ENCODE measurements at regions not wholly inside any gene's neighbourhood (a gene's known extent, or its start where the extent isn't known, plus 50 kb on each side); places are given as distances from the start of the nearest gene placed in this dataset.

DNA sequence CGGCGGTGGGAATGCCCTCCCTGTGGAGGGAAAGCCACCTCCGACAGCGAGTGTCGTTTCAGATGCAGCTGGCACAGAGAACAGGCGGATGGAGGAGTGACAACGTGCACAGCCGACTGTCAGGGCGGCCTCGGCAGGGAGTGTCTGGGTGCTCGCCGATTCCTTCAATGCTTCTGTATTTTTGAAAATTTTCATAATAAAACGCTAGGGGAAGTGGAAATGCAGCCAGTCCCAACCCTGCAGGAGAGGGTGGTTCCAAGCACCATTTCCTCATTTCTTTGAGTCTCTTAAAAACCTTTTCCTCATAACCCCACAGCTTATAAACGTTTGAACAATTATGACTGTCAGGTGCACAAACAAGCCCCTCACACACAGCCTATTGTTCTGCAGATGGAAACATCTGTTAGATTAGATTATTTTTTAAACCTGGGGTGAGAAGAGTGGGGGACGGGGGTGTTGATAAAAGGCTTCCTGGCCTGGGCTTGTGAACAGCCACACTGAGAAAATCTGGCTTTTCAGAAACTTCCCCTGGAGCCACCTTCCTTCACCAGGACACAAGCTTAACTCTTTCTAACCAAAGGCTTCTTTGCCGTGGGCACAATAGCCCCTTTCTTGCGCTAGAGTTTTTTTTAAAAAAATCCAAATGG lies 228.9 kb downstream of the ANKRD60 start:
- Histone ChIP-seq H3K27me3 (ENCODE audit: insufficient read depth, low read depth, severe bottlenecking) (no peaks in the 10 kb centered on the region), H3K27ac (no peak overlapping the region), H3K36me3 (no peaks in the 10 kb centered on the region), H3K4me3 (ENCODE audit: low read depth, low read length) (no peak overlapping the region), H3K9me3 (ENCODE audit: severe bottlenecking) (no peaks in the 10 kb centered on the region)
- DNase-seq: no peak
- TF ChIP-seq, protein P1, sequence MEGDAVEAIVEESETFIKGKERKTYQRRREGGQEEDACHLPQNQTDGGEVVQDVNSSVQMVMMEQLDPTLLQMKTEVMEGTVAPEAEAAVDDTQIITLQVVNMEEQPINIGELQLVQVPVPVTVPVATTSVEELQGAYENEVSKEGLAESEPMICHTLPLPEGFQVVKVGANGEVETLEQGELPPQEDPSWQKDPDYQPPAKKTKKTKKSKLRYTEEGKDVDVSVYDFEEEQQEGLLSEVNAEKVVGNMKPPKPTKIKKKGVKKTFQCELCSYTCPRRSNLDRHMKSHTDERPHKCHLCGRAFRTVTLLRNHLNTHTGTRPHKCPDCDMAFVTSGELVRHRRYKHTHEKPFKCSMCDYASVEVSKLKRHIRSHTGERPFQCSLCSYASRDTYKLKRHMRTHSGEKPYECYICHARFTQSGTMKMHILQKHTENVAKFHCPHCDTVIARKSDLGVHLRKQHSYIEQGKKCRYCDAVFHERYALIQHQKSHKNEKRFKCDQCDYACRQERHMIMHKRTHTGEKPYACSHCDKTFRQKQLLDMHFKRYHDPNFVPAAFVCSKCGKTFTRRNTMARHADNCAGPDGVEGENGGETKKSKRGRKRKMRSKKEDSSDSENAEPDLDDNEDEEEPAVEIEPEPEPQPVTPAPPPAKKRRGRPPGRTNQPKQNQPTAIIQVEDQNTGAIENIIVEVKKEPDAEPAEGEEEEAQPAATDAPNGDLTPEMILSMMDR (IDR thresholded peaks at IDR 0.05; ENCODE audit: low read depth, low read length): no peak

DNA sequence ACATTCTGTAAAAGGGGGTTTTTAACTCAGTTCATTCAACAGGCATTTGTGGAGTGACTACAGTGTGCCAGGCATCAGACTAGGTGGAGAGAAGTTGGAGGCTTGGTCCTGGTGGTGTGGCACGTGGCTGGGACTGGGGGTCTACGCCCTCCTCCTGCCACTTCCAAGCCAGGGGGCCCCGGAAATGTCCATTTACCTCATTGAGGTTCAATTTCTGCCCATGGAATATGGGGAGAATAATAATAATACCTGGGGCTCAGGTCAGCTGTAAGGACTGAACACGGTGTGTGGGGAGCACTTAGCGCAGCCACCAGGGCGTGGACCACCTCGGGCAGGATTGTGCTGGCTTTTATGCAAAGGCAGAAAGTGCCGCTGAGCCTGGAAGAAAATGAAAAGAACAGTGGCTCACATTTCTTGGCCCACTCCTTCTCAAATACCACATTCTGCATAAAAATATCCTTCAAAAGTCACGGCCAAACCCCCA lies 229.4 kb downstream of the ANKRD60 start:
- no peak for DNase-seq
- H3K4me3 ChIP-seq (ENCODE audit: low read depth, low read length): no peak overlapping the region
- TF ChIP-seq, protein P1 (IDR thresholded peaks at IDR 0.05; ENCODE audit: low read depth, low read length): no peak
- no peaks in the 10 kb centered on the region for H3K36me3 ChIP-seq
- no peaks in the 10 kb centered on the region for H3K9me3 ChIP-seq (ENCODE audit: severe bottlenecking)
- no peaks in the 10 kb centered on the region for H3K27me3 ChIP-seq (ENCODE audit: insufficient read depth, low read depth, severe bottlenecking)
- no peak overlapping the region for H3K27ac ChIP-seq

DNA sequence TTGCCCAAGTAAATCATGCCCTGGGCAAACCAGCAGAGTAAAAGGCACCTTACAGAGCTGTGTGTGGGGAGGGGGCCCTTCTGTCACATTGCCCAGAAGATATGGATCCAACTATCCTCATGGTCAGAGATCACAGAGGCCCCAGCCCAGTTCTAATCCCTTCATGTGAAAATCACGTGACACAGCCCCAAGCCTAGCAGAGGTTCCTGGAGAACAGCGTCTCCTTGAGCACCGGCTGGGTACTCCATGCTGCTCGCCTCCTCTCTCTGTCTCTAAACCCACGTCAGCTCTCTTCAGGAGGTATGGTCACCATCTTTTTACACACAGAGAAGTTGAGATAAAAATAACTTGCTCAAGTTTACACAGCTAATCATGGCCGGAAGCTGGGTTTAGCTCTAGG lies 230.2 kb downstream of the ANKRD60 start:
- Histone ChIP-seq H3K27me3 (ENCODE audit: insufficient read depth, low read depth, severe bottlenecking) (no peaks in the 10 kb centered on the region), H3K36me3 (no peaks in the 10 kb centered on the region), H3K9me3 (ENCODE audit: severe bottlenecking) (no peaks in the 10 kb centered on the region), H3K4me3 (ENCODE audit: low read depth, low read length) (no peak overlapping the region), H3K27ac (no peak overlapping the region)
- TF ChIP-seq, protein P1 (IDR thresholded peaks at IDR 0.05; ENCODE audit: low read depth, low read length): peak; percentile 37; the same call in 1 of the 2 replicates
- no peak for DNase-seq

DNA sequence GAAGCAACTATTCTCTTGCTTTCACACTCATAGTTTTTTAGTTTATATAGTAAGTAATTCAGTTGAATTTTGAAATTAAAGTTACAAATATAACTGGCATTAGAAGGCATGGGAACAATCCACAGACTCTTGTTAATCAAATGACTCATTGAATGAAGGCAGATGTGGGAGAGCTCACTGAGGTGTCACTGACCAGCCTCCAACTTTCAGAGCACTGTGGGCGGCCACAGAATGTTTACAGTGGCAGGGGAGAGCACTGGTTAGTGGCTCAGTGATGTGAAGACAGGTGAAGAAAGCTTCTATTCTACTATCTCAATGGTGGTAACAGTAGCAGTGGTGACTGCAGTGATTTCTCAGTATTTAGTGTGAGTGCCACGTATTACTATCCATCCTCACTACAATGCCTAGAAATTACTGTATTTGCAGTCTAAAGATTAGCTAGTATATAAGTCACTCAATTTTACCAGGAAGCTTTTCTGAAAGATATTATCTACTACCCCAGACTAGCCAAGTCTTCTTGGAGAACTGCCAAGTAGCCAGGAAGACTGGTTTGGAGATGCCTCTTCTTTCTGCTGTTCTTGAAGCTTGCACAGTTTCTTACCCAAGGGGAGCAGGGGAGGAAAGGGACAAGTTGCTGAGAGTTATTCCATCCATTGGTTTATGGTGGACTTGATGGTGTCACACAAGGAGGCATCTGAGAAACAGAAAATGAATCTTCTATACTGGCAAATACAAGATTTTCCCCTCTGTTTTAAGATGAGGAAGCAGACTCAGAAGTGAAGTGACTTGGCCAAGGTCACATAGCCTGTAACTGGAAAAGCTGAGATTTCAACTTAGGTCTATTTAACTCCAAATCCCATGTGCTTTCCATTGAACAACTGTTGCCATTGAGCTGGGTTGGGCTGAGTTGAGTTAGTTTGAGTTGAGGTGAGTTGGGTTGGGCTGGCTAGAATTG lies 231.2 kb downstream of the ANKRD60 start:
- DNase-seq: no peak
- no peaks in the 10 kb centered on the region for H3K36me3 ChIP-seq
- H3K4me3 ChIP-seq (ENCODE audit: low read depth, low read length): no peak overlapping the region
- TF ChIP-seq, protein P1 (IDR thresholded peaks at IDR 0.05; ENCODE audit: low read depth, low read length): no peak
- no peaks in the 10 kb centered on the region for H3K27me3 ChIP-seq (ENCODE audit: insufficient read depth, low read depth, severe bottlenecking)
- no peak overlapping the region for H3K27ac ChIP-seq
- H3K9me3 ChIP-seq (ENCODE audit: severe bottlenecking): no peaks in the 10 kb centered on the region

DNA sequence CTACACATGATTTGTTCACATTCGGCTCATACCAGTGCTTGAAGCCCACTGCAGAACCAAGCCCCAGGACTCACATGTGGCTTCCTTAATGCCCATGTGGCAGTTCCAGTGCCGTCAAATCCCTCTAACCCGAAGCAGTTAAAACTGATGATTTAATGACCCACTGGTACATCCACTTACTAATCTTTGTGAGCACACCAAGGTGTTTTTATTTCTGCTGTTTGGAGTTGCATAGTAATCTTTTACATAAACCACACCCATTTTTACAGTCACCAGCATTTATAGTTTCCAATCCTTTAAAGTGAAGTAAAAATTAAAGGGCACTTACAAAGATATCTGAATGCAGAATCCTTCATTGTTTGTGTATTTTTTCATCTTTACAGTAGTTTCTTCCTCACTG lies 232.0 kb downstream of the ANKRD60 start:
- Histone ChIP-seq H3K9me3 (ENCODE audit: severe bottlenecking) (no peaks in the 10 kb centered on the region), H3K4me3 (ENCODE audit: low read depth, low read length) (no peak overlapping the region), H3K36me3 (no peaks in the 10 kb centered on the region), H3K27ac (no peak overlapping the region), H3K27me3 (ENCODE audit: insufficient read depth, low read depth, severe bottlenecking) (no peaks in the 10 kb centered on the region)
- DNase-seq: no peak
- TF ChIP-seq, protein P1 (IDR thresholded peaks at IDR 0.05; ENCODE audit: low read depth, low read length): no peak

Measured in WERI-Rb-1 (cell line).